Activated gamma-delta T cell treated with Interleukin-2 at 50 U/mL for 16 hours (primary cell): ENCODE measurements at regions not wholly inside any gene's neighbourhood (a gene's known extent, or its start where the extent isn't known, plus 50 kb on each side); places are given as distances from the start of the nearest gene placed in this dataset.
"Not testable (repeated sequence)": the region's sequence is repeated elsewhere in the genome, so short reads cannot be mapped to it uniquely, and the experiment has no call there.

ENCODE experiments used
- DNase-seq: peaks from one replicate; pipeline ENCODE4 v3.0.0-alpha.2; 2020

DNA sequence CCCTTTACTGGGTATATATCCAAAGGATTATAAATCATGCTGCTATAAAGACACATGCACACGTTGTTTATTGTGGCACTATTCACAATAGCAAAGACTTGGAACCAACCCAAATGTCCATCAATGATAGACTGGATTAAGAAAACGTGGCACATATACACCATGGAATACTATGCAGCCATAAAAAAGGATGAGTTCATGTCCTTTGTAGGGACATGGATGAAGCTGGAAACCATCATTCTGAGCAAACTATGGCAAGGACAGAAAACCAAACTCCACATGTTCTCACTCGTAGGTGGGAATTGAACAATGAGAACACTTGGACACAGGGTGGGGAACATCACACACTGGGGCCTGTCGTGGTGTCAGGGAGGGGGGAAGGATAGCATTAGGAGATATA, 59.2 kb downstream of the CXorf49B start:
- not testable (repeated sequence) for DNase-seq

- no peak for DNase-seq
Observed at GRCh38 chrX:71823391-71824057, 60.4 kb downstream of the CXorf49B start.

GRCh38 chrX:71828086-71828485, 64.9 kb downstream of the CXorf49B start:
- DNase-seq: no peak

DNA sequence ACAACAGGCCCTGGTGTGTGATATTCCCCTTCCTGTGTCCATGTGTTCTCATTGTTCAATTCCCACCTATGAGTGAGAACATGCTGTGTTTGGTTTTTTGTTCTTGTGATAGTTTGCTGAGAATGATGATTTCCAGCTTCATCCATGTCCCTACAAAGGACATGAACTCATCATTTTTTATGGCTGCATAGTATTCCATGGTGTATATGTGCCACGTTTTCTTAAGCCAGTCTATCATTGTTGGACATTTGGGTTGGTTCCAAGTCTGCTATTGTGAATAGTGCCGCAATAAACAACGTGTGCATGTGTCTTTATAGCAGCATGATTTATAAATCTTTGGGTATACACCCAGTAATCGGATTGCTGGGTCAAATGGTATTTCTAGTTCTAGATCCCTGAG, 72.6 kb upstream of the NHSL2 start:
- DNase-seq: not testable (repeated sequence)

DNA sequence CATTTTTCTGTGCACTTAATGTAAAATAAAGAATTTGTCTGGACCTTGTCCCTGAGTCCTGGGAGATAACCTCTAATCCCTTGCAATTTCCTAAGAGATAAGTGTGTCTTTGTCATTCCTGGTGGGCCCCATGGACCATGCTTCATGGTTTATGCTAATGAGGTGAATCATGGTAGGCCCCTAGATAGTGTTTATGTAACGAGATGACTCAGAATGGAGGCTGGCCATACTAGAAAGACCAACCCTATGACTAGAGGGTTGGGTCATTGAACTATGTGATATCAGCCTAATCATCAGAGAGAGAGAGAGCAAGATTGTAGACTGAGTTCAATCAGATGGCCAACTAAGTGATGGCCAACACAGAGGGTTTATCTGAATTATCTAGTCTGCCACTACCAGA, 64.2 kb upstream of the NHSL2 start:
- DNase-seq: no peak

DNA sequence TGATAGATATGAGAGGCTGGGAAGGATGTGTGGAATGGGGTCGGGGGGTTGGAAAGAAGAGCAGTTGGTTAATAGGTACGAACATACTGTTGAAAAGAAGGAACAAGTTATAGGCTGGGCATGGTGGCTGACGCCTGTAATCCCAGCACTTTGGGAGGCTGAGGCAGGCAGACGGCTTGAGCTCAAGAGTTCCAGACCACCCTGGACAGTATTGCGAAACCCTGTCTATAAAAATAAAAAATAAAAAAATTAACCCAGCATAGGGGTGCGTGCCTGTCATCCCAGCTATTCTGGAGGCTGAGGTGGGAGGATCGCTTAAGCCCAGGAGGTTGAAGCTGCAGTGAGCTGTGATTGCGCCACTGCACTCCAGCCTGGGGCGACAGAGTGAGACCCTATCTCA, 58.5 kb upstream of the NHSL2 start:
- no peak for DNase-seq

DNA sequence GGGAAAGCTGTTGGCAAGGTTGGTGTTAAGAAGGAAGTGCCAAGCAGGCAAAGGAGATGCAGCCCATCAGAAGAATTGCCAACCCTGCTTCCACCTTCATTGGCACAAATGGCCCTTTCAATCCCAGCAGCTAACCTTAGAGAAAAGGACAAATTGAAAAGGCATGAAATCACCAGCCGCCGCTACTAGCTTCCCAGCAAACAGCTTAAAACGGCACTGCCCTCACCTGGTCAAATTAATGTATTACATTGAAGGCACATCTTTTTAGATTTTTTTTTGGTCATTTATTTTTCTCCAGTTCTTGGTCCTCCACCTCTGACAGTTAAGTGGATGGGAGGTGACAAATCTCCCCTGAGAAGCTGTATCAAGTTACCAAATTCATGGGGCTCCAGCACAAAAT, 51.0 kb upstream of the NHSL2 start:
- peak; percentile 30 for DNase-seq
